Mesendoderm (in vitro differentiated cells): ENCODE measurements at regions not wholly inside any gene's neighbourhood (a gene's known extent, or its start where the extent isn't known, plus 50 kb on each side); places are given as distances from the start of the nearest gene placed in this dataset.

Experiments
- DNase-seq: peaks from one replicate; pipeline ENCODE4 v3.0.0; 2013
- H2AK5ac ChIP-seq: 2 replicates; pipeline ENCODE4 v1.6.1; 2013; ENCODE audit warnings: low read length, inconsistent platforms
- H2BK120ac ChIP-seq: 2 replicates; pipeline ENCODE4 v1.6.1; 2013; ENCODE audit warnings: low read depth, mild to moderate bottlenecking, low read length, moderate library complexity, mixed read lengths
- H2BK15ac ChIP-seq: replicated peaks from 2 replicates; pipeline ENCODE4 v1.6.1; 2013; ENCODE audit warnings: low read depth, mild to moderate bottlenecking, moderate library complexity
- H2BK5ac ChIP-seq: 2 replicates; pipeline ENCODE4 v1.6.1; 2013; ENCODE audit warnings: low read length, inconsistent platforms
- H3K18ac ChIP-seq: 2 replicates; pipeline ENCODE4 v1.6.1; 2013; ENCODE audit warnings: mild to moderate bottlenecking, low read length, mixed read lengths
- H3K23ac ChIP-seq: one replicate; pipeline ENCODE4 v1.6.1; 2013; ENCODE audit warnings: low read length
- H3K27ac ChIP-seq: 2 replicates; pipeline ENCODE4 v1.5.1; 2013; ENCODE audit warnings: low read depth, mild to moderate bottlenecking, inconsistent platforms, low read length, moderate library complexity
- H3K27me3 ChIP-seq: 2 replicates; pipeline ENCODE4 v1.6.1; 2013; ENCODE audit warnings: low read length, control low read depth, mild to moderate bottlenecking, inconsistent platforms; ENCODE audit not compliant: insufficient read depth, poor library complexity
- H3K36me3 ChIP-seq: 2 replicates; pipeline ENCODE4 v1.6.1; 2013; ENCODE audit warnings: low read length, inconsistent platforms; ENCODE audit not compliant: control insufficient read depth, insufficient read depth
- H3K4ac ChIP-seq: one replicate; pipeline ENCODE4 v1.6.1; 2013; ENCODE audit warnings: low read depth, mild to moderate bottlenecking, low read length, moderate library complexity
- H3K4me1 ChIP-seq: 2 replicates; pipeline ENCODE4 v1.6.1; 2013; ENCODE audit warnings: low read depth, low read length, inconsistent platforms; ENCODE audit not compliant: control insufficient read depth
- H3K4me2 ChIP-seq: 2 replicates; pipeline ENCODE4 v1.6.1; 2013; ENCODE audit warnings: low read length
- H3K4me3 ChIP-seq: 2 replicates; pipeline ENCODE4 v1.5.1; 2013; ENCODE audit warnings: mild to moderate bottlenecking, low read length
- H3K56ac ChIP-seq: one replicate; pipeline ENCODE4 v1.6.1; 2013; ENCODE audit warnings: low read length
- H3K79me1 ChIP-seq: 2 replicates; pipeline ENCODE4 v1.6.1; 2013; ENCODE audit warnings: low read length, inconsistent platforms
- H3K79me2 ChIP-seq: 2 replicates; pipeline ENCODE4 v1.6.1; 2013; ENCODE audit warnings: mild to moderate bottlenecking, low read length; ENCODE audit not compliant: control insufficient read depth, insufficient read depth
- H3K9ac ChIP-seq: 2 replicates; pipeline ENCODE4 v1.6.1; 2013; ENCODE audit warnings: low read length, inconsistent platforms
- H4K5ac ChIP-seq: one replicate; pipeline ENCODE4 v1.6.1; 2013; ENCODE audit warnings: low read length
- H4K8ac ChIP-seq: one replicate; pipeline ENCODE4 v1.6.1; 2013; ENCODE audit warnings: low read depth, mild to moderate bottlenecking, control low read depth, low read length, moderate library complexity
- WGBS: extraction: QIAGEN DNeasy Blood & Tissue Kit; methylation state at CpG from one replicate; pipeline ENCODE4 v1.1.7; 2013; ENCODE audit warnings: low lambda C conversion rate, missing lambda C conversion rate; ENCODE audit not compliant: insufficient coverage; ENCODE audit errors: extremely low coverage; 5-methylcytosine and 5-hydroxymethylcytosine counted together

DNA sequence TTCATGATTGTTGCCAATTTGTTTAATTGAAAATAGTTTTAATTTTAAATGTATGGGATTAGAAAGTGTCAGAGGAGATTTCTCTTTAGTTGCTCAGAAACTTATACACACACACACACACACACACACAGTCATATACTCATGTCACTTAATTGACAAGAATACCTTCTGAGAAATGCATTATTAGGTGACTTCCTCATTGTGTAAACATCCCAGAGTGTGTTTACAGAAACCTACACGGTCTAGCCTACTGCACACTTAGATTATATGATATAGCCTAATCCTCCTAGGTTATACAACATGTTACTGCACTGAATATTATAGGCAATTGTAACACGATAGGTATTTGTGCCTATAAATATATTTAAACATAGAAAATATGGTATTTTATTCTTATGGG, 1327.4 kb downstream of the FSTL5 start:
- H3K4me2 ChIP-seq = no peak overlapping the region
- H3K4me3 ChIP-seq = no peak overlapping the region
- no peaks in the 10 kb centered on the region for H3K79me1 ChIP-seq
- H3K4me1 ChIP-seq = no peaks in the 10 kb centered on the region
- H2BK5ac ChIP-seq = no peak overlapping the region
- no peak overlapping the region for H4K8ac ChIP-seq
- no peak overlapping the region for H3K9ac ChIP-seq
- H2BK15ac ChIP-seq = no peak overlapping the region
- H3K23ac ChIP-seq = no peak overlapping the region
- no peaks in the 10 kb centered on the region for H3K27me3 ChIP-seq
- H3K27ac ChIP-seq = no peak overlapping the region
- no peak overlapping the region for H2BK120ac ChIP-seq
- no peaks in the 10 kb centered on the region for H3K36me3 ChIP-seq
- H2AK5ac ChIP-seq = no peak overlapping the region
- WGBS = no CpG with 5 or more reads among the region's 2 CpGs
- no peak overlapping the region for H3K56ac ChIP-seq
- no peak for DNase-seq
- H4K5ac ChIP-seq = no peak overlapping the region
- no peak overlapping the region for H3K18ac ChIP-seq
- H3K4ac ChIP-seq = no peak overlapping the region
- no peaks in the 10 kb centered on the region for H3K79me2 ChIP-seq

GRCh38 chr4:160846121-160846520, 1317.7 kb downstream of the FSTL5 start:
- DNase-seq = no peak
- no peaks in the 10 kb centered on the region for H3K4me1 ChIP-seq
- H2BK120ac ChIP-seq = no peak overlapping the region
- H3K56ac ChIP-seq = no peak overlapping the region
- H3K23ac ChIP-seq = no peak overlapping the region
- H3K4me3 ChIP-seq = no peak overlapping the region
- H3K79me1 ChIP-seq = no peaks in the 10 kb centered on the region
- no peak overlapping the region for H2BK15ac ChIP-seq
- WGBS = no CpG with 5 or more reads among the region's 2 CpGs
- no peaks in the 10 kb centered on the region for H3K36me3 ChIP-seq
- no peaks in the 10 kb centered on the region for H3K27me3 ChIP-seq
- no peak overlapping the region for H4K5ac ChIP-seq
- H3K4me2 ChIP-seq = no peak overlapping the region
- H4K8ac ChIP-seq = no peak overlapping the region
- H3K79me2 ChIP-seq = no peaks in the 10 kb centered on the region
- no peak overlapping the region for H2AK5ac ChIP-seq
- H3K27ac ChIP-seq = no peak overlapping the region
- no peak overlapping the region for H3K4ac ChIP-seq
- H3K18ac ChIP-seq = no peak overlapping the region
- no peak overlapping the region for H2BK5ac ChIP-seq
- H3K9ac ChIP-seq = no peak overlapping the region

- Histone ChIP-seq H2BK120ac (no peak overlapping the region), H4K5ac (no peak overlapping the region), H4K8ac (no peak overlapping the region), H3K4ac (no peak overlapping the region), H3K23ac (no peak overlapping the region), H3K27me3 (no peaks in the 10 kb centered on the region), H2AK5ac (no peak overlapping the region), H3K18ac (no peak overlapping the region), H3K27ac (no peak overlapping the region), H3K36me3 (no peaks in the 10 kb centered on the region), H3K4me3 (no peak overlapping the region), H3K9ac (no peak overlapping the region), H3K79me2 (no peaks in the 10 kb centered on the region), H3K4me2 (no peak overlapping the region), H3K56ac (no peak overlapping the region), H2BK5ac (no peak overlapping the region), H3K79me1 (no peaks in the 10 kb centered on the region), H2BK15ac (no peak overlapping the region), H3K4me1 (no peaks in the 10 kb centered on the region)
- no peak for DNase-seq
- no CpG with 5 or more reads among the region's 1 CpG for WGBS
Observed at GRCh38 chr4:160847228-160847627, 1316.6 kb downstream of the FSTL5 start.

GRCh38 chr4:160848489-160848888, 1315.3 kb downstream of the FSTL5 start:
- no peak overlapping the region for H3K4me2 ChIP-seq
- WGBS = no CpG with 5 or more reads among the region's 4 CpGs
- DNase-seq = no peak
- no peak overlapping the region for H4K8ac ChIP-seq
- H4K5ac ChIP-seq = no peak overlapping the region
- no peaks in the 10 kb centered on the region for H3K36me3 ChIP-seq
- no peak overlapping the region for H3K18ac ChIP-seq
- H3K27ac ChIP-seq = no peak overlapping the region
- no peaks in the 10 kb centered on the region for H3K27me3 ChIP-seq
- no peak overlapping the region for H3K56ac ChIP-seq
- no peaks in the 10 kb centered on the region for H3K4me1 ChIP-seq
- H3K79me1 ChIP-seq = no peaks in the 10 kb centered on the region
- no peak overlapping the region for H2AK5ac ChIP-seq
- no peak overlapping the region for H2BK120ac ChIP-seq
- no peaks in the 10 kb centered on the region for H3K79me2 ChIP-seq
- H3K23ac ChIP-seq = no peak overlapping the region
- H3K4ac ChIP-seq = no peak overlapping the region
- no peak overlapping the region for H2BK5ac ChIP-seq
- no peak overlapping the region for H3K9ac ChIP-seq
- H2BK15ac ChIP-seq = no peak overlapping the region
- no peak overlapping the region for H3K4me3 ChIP-seq

DNA sequence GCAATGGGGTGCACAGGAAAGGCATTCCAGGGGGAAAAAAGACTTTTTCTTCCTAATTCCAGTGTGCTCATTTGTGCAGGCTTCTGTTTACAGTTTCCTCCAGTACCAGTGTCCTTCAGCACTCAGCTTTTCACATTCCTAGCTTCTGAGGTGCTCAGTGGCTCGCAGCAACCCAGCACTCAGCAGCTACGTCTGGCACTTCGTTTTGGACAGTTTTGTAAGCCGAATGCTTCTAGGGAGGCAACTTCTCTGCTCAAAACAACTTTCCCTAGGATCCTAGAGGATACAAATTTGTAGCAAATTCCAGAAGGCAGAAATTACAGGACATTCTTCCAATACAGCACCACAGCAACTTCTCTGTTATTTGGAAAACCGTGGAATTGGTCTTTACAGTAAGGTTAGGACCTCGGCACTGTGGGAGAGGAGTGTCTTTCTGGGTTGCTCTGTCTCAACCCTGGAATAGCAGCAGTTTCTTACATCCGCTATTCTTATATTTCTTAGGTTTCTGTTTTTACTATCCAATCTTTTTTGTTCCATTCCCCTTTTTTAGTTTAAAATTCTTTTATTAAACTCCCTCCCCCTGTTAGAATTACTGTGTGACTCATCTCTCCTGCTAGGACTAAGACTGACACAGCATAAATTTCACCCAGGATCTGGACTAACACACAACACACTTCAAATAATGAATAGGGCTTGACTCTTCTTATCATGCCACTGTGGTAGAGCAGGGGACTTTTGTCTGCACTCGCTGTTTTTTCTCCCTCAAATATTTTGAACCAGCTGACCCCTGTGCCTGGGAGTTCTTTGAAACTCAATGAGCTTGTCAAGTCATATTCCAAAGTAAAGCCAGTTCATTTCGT, 1314.7 kb downstream of the FSTL5 start:
- Histone ChIP-seq H3K4me1 (no peaks in the 10 kb centered on the region), H3K36me3 (no peaks in the 10 kb centered on the region), H3K4me3 (no peak overlapping the region), H3K18ac (no peak overlapping the region), H3K23ac (no peak overlapping the region), H2BK5ac (no peak overlapping the region), H3K27ac (no peak overlapping the region), H3K9ac (no peak overlapping the region), H3K27me3 (no peaks in the 10 kb centered on the region), H2BK120ac (no peak overlapping the region), H3K4me2 (no peak overlapping the region), H3K56ac (no peak overlapping the region), H2BK15ac (no peak overlapping the region), H3K79me2 (no peaks in the 10 kb centered on the region), H4K8ac (no peak overlapping the region), H4K5ac (no peak overlapping the region), H3K79me1 (no peaks in the 10 kb centered on the region), H2AK5ac (no peak overlapping the region), H3K4ac (no peak overlapping the region)
- DNase-seq = peak; percentile 60
- no CpG with 5 or more reads among the region's 9 CpGs for WGBS

DNA sequence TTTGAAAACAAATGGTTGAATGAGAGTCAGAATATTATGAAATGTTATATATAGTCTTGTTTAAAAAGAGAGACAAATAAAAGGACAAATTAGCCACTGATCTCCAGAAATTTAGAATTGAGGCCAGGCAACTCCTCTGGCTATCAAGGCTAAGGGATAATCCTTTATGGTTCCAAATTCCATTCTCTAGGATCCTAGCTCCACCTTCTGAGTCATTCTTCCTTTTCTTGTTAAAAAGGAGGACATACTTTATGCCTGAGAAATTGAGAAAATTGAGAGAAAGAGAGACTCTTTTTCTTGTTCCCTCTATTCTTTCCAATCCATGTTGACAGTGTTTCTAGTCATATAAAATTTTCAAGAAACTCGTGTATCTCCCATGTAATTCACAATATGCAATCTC, 1299.5 kb downstream of the FSTL5 start:
- no peak overlapping the region for H3K56ac ChIP-seq
- H2BK15ac ChIP-seq = no peak overlapping the region
- H3K36me3 ChIP-seq = no peaks in the 10 kb centered on the region
- no peak overlapping the region for H4K5ac ChIP-seq
- WGBS = no CpG with 5 or more reads among the region's 1 CpG
- no peak overlapping the region for H3K18ac ChIP-seq
- no peaks in the 10 kb centered on the region for H3K27me3 ChIP-seq
- no peak overlapping the region for H3K4ac ChIP-seq
- DNase-seq = no peak
- no peak overlapping the region for H2BK120ac ChIP-seq
- no peak overlapping the region for H4K8ac ChIP-seq
- no peaks in the 10 kb centered on the region for H3K79me1 ChIP-seq
- no peaks in the 10 kb centered on the region for H3K4me1 ChIP-seq
- no peak overlapping the region for H3K4me2 ChIP-seq
- no peak overlapping the region for H3K4me3 ChIP-seq
- no peak overlapping the region for H2AK5ac ChIP-seq
- H2BK5ac ChIP-seq = no peak overlapping the region
- H3K27ac ChIP-seq = no peak overlapping the region
- no peak overlapping the region for H3K23ac ChIP-seq
- no peaks in the 10 kb centered on the region for H3K79me2 ChIP-seq
- no peak overlapping the region for H3K9ac ChIP-seq
